Kidney (tissue), 13 donors: ENCODE measurements at regions not wholly inside any gene's neighbourhood (a gene's known extent, or its start where the extent isn't known, plus 50 kb on each side); places are given as distances from the start of the nearest gene placed in this dataset.
A peak's percentile ranks its signal among the peaks of the same experiment; 100 is the strongest.

ENCODE experiments used
- DNase-seq, 5 donors: peaks; one replicate each; pipeline ENCODE4 v3.0.0-alpha.2; 2013 to 2020
- FAIRE-seq: peaks from 2 replicates; lab custom pipeline; 2012; peaks lifted over from hg19 to GRCh38; lab: Jason Lieb, UNC
- H3K27ac ChIP-seq, 2 donors: one replicate each; pipeline ENCODE4 v1.7.0; 2013; ENCODE audit warnings: low read depth in 2 of 2, low read length in 2 of 2, inconsistent platforms in 1 of 2
- H3K27me3 ChIP-seq: one replicate; pipeline ENCODE4 v1.7.1; 2013; ENCODE audit warnings: low read length, inconsistent platforms; ENCODE audit not compliant: control insufficient read depth, insufficient read depth
- H3K36me3 ChIP-seq, 3 donors: one replicate each; pipeline versions ENCODE4 v1.7.0 to v1.7.1; 2013; ENCODE audit warnings: low read length in 3 of 3, control low read depth in 1 of 3, inconsistent platforms in 1 of 3; ENCODE audit not compliant: insufficient read depth in 3 of 3, control insufficient read depth in 2 of 3
- H3K4me1 ChIP-seq, 3 donors: one replicate each; pipeline versions ENCODE4 v1.7.0 to v1.7.1; 2013; ENCODE audit warnings: low read length in 3 of 3, inconsistent platforms in 1 of 3, low read depth in 1 of 3; ENCODE audit not compliant: control insufficient read depth in 2 of 3, insufficient read depth in 2 of 3
- H3K4me3 ChIP-seq, 3 donors: one replicate each; pipeline versions ENCODE4 v1.7.0 to v1.8.1; 2013; ENCODE audit warnings: low read length in 3 of 3, control low read depth in 1 of 3, inconsistent platforms in 1 of 3
- H3K9ac ChIP-seq, 3 donors: one replicate each; pipeline versions ENCODE4 v1.7.0 to v1.7.1; 2013; ENCODE audit warnings: low read length in 3 of 3, control low read depth in 1 of 3, inconsistent platforms in 1 of 3
- H3K9me3 ChIP-seq, 3 donors: one replicate each; pipeline versions ENCODE4 v1.7.0 to v1.7.1; 2013; ENCODE audit warnings: low read length in 3 of 3, control low read depth in 1 of 3, inconsistent platforms in 1 of 3; ENCODE audit not compliant: control insufficient read depth in 2 of 3, insufficient read depth in 1 of 3
- intact Hi-C: fragments of 100-400 bp; cut with DNase I; formaldehyde crosslinking; loops from one replicate; pipeline ENCODE4 v1.11.1; 2022
- TF ChIP-seq, protein P1 (sequence below): IDR thresholded peaks from 3 replicates; pipeline ENCODE4 v1.5.1; 2012; ENCODE audit warnings: mild to moderate bottlenecking, moderate library complexity, borderline replicate concordance; ENCODE audit not compliant: insufficient read depth; ENCODE audit errors: extremely low read depth
- donor health status: control.
- donor health status: control.
- donor health status: control.
- donor health status: control.
- donor health status: control.
- donor health status: DM: yes; HTN: yes; CAD: no.
- donor health status: Normal renal cell carcinoma (clear cell type).

DNA sequence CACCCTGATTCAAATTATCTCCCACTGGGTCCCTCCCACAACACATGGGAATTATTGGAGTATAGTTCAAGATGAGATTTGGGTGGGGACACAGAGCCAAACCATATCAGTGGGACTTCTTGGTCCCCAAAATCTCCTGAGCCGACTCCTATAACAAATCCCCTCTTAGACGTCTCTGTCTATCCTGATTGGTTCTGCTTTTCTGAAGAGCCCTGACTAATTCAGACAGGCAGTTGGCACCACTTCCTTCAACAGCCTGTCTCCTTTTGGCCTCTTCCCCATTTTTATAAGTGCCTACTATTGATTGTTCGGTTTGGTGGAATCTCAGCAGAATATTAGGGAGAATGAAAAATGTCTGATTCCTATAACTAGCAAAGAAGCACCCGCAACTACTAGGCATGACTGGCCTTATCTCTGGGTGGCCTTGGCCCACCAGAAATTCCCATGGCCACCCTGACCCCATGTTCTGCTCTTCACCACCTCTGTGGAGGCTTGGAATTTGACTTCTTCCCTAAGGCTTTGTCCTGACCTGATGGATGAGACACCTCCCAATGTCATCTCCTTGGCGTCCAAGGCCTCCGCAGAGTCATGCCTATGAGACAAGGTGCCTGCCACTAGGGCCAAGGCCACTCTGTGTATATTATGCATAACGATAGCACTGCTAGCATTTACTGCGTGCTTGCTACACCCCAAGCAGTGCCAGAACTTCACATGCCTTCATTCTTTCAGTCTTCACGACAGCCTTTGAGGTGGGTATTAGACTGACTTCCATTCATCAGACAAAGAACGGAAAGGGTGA, 218.9 kb upstream of the COPS8 start:
- intact Hi-C loops: no loop called here
- no peaks in the 10 kb centered on the region for H3K36me3 ChIP-seq
- no peak overlapping the region for H3K4me3 ChIP-seq
- no peaks in the 10 kb centered on the region for H3K4me1 ChIP-seq
- peaks cover 0 to 3% (median 0%) of the 10 kb centered on the region in 3 donors for H3K9me3 ChIP-seq
- H3K9ac ChIP-seq: no peak overlapping the region
- DNase-seq (peak in 2 of 5 donors; percentile 3 to 18), FAIRE-seq (no peak)
- no peak overlapping the region for H3K27ac ChIP-seq
- no peaks in the 10 kb centered on the region for H3K27me3 ChIP-seq
- TF ChIP-seq, protein P1, sequence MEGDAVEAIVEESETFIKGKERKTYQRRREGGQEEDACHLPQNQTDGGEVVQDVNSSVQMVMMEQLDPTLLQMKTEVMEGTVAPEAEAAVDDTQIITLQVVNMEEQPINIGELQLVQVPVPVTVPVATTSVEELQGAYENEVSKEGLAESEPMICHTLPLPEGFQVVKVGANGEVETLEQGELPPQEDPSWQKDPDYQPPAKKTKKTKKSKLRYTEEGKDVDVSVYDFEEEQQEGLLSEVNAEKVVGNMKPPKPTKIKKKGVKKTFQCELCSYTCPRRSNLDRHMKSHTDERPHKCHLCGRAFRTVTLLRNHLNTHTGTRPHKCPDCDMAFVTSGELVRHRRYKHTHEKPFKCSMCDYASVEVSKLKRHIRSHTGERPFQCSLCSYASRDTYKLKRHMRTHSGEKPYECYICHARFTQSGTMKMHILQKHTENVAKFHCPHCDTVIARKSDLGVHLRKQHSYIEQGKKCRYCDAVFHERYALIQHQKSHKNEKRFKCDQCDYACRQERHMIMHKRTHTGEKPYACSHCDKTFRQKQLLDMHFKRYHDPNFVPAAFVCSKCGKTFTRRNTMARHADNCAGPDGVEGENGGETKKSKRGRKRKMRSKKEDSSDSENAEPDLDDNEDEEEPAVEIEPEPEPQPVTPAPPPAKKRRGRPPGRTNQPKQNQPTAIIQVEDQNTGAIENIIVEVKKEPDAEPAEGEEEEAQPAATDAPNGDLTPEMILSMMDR: no peak

DNA sequence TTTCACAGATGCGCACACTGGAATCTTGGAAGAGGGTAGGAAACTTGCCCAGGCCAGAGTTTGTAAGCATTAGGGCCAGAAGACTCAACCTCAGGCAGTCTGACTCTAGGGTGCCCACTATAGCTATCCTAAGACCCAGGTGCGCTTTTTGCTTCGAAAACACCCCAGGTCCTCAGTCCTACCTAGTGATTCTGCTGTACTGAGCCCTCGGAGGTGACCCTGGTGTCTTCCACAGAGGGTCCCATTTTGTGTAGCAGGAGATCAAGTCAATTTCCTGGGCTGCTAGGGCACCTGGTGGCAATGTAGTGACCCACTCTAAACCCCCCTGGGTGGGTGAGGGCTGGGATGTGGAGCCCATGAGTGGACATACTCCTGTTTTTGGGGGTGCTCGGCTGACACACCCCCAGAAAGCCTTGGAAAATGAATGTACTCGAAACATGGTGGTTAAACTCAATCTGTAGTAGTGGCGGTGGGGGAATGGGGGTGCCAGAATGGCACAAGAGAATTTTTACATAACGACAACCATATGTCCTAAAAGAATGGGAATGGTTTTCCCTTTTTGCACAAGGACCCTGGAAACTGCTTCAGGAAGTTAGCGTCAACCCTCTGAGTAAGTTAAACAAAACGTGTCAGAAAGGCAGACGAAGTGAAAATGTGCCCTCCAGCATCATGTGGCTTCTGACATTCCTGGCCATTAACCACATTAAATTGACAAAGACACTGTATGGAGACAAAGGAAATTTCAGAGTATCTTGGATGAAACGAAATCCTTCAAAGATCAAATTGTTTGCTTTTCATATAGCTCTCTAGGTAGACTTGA, 218.0 kb upstream of the COPS8 start:
- Histone ChIP-seq H3K27me3 (no peaks in the 10 kb centered on the region), H3K9me3 (peaks cover 0 to 3% (median 0%) of the 10 kb centered on the region in 3 donors), H3K4me3 (no peak overlapping the region), H3K27ac (no peak overlapping the region), H3K4me1 (no peaks in the 10 kb centered on the region), H3K36me3 (no peaks in the 10 kb centered on the region), H3K9ac (no peak overlapping the region)
- intact Hi-C loops: no loop called here
- TF ChIP-seq, protein P1: no peak
- FAIRE-seq: no peak
- peak in 2 of 5 donors; percentile 5 to 30 for DNase-seq

DNA sequence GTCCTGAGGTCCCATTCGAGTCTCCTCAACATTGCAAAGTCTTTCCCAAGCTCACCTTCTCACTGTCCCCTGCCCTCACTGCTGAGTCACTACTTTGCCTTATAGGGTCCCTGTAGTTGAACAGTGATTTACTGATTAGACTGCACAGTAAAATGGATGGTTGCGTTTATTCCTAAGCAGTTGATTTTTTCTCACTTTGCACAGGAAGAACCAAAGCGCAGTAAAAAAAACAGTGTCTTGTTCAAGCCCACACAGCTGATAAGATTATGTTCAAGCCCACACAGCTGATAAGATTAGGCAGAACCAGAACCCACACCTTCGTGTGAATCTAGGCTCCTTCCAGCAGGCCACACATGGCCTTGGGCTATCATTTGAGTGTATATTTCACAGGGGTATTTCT, 215.3 kb upstream of the COPS8 start:
- H3K4me3 ChIP-seq: no peak overlapping the region
- intact Hi-C loops: no loop called here
- no peaks in the 10 kb centered on the region for H3K36me3 ChIP-seq
- no peak overlapping the region for H3K27ac ChIP-seq
- DNase-seq (peak in 2 of 5 donors; percentile 7 to 10), FAIRE-seq (no peak)
- no peaks in the 10 kb centered on the region for H3K4me1 ChIP-seq
- no peak overlapping the region for H3K9ac ChIP-seq
- no peaks in the 10 kb centered on the region for H3K27me3 ChIP-seq
- H3K9me3 ChIP-seq: peaks cover 0 to 1% (median 0%) of the 10 kb centered on the region in 3 donors
- TF ChIP-seq, protein P1: no peak
